ENCODE measurements at regions not wholly inside any gene's neighbourhood (a gene's known extent, or its start where the extent isn't known, plus 50 kb on each side); places are given as distances from the start of the nearest gene placed in this dataset.

DNA sequence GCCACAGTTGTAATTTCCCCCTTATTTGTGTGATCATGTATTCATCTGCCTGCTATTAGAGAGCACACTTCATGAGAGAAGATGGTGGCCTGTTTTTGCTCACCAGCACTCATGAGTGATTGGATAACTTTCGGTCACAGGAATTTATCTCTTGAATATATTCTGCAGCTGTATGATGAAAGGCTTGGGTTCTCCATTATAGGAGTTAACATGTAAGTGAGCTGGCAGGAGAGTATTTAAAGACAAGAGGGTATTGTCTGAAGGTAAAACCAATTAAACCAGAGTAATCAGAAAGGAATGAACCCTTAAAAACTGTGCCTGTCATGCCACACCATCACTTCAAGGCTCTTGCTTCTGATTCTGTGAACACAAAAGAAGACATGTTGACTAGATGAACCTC, 574.9 kb upstream of the CAMK1G start:
- DNase-seq (ENCODE audit: low read depth, low spot score), result no peak

DNA sequence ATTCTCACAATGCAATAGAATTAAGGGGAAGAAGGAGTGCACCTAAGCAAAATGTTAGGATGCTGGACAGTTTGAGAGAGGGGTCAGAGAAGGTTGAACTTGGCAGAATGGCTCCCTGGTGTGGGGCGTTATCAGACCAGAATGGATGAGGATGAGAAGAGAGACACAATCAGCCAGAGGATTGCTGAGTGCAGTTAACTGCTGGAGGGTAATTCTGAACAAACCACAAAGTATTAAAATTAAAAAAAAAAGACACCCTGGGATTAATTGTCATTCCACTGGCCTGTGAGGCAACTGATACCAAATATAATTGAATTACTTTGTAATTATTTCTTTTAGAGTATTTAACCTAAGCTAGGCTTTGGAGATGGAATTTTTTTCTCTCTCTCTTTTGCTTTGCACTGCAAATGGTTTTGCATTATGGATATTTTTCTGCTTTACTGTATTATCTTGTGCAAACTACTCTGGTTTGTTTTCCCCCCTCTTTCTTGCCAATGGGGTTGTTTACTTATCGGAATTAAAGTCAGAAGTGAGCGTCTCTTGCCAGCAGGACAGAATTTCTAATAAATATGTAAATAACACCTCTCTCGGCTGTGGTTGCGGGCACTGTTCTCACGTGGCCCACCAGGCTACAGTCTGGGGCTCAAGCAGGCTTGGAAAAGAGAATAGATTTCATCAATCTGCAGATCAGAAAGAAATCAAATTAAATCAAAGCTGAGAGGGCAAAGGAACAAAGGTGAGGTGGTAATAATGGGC, 572.9 kb upstream of the CAMK1G start:
- no peak for DNase-seq (ENCODE audit: low read depth, low spot score)

DNA sequence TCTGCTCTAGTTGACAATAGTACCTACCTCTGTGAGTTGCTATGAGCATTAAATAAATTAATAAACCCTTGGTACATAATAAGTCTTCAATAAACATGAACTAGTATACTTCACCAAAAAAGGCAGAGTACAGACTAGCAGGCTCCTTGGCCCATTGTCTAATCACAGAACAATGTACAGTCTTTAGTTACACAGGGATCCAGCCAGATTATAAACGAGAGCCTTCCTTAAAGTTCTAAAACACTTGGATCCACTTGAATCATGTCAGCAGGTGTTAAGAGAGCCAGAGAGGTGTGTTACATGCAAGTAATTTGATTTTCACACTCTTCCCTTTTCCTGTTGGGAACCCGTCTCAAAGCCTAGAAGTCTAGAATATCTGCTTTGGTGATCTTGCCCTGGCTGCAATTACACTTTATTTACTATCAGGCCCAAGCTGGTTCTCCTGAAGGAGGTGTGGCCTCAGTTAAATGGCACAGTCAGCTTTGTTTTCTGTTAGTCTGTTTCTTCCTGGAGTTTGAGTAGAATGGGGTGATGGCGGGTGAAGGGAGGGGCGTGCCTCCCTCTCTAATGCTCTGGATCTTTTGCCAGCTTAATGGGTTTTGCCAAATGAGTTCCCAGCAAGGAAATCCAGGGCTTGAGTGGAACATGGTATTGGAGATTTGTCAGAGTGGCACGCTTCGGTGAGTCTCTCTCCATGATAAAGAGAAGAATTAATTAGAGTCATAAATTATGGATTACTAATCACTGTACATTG, 570.9 kb upstream of the CAMK1G start:
- no peak for DNase-seq (ENCODE audit: low read depth, low spot score)

GRCh38 chr1:209015092-209015491, 568.4 kb upstream of the CAMK1G start:
- no peak for DNase-seq (ENCODE audit: low read depth, low spot score)

DNA sequence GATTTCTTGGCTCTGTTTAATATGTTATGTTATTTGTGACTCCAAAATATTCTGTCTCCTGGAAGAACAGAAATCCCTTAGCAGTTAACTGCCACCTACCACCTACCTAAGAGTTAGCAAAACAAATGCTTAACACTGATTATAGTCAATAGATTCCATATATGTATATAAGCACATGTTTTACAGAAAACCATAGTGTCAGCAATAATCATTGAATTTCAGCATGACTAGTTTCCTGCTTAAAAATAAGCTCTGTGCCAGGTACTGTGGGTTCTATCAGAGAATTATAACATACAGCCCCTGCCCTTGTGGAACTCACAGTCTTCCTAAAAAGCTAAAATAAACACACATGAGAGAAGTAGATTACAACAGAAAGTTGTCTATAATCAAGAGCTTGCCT, 561.9 kb upstream of the CAMK1G start:
- no peak for DNase-seq (ENCODE audit: low read depth, low spot score)

GRCh38 chr1:209023790-209024189, 559.7 kb upstream of the CAMK1G start:
- no peak for DNase-seq (ENCODE audit: low read depth, low spot score)

DNA sequence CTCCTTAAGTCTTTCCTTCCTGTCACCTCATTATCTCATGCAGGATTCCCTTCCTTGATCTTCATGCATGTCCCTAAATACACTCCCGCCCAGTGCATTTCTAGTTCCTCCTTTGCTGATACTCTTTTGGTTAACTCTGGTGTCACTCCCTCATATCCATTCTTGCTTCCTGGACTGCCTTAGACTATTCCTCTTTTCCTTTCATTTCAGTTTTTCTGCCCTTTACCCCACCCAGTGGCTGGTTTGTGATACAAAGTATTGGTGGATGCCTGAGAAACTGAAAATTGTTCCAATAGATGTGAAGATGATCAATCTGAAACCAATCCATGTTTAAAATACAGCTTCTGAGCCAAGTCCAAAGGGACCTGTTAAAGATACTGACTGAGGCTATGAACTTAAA, 553.8 kb upstream of the CAMK1G start:
- DNase-seq (ENCODE audit: low read depth, low spot score), result no peak

DNA sequence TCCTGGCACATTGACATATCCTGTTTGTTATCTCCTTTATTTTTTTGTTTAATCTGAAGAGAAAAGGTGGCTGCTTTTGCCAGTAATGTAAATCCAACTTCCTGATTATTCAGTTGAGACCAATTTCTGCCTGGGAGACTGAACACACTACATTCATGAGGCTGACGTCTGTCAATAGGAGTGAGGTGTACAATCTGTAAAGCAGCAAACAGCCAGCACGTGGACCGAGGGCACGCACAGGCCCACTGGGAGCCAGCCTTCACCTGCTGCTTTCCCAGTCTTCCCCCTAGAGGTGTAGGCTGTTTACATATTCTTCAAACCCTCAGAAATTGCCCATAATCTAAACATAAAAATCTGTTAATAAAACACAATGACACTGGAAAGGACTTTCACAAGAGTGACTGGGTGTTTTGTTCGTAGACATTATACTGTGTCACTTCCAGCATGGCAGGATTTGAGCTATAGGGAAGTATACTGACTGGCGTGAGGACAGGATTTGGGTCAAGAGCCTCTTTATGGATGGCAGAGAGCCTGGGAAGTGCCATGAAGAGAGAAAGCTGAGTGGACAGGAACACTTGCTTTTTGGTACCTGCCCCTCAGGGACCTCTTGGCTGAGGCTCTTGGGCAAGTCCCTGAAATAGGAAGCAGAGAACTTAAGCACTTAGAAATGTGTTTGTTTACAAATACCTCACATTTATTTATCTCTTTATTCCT, 552.9 kb upstream of the CAMK1G start:
- DNase-seq (ENCODE audit: low read depth, low spot score), result no peak

GRCh38 chr1:209037064-209037463, 546.5 kb upstream of the CAMK1G start:
- no peak for DNase-seq (ENCODE audit: low read depth, low spot score)

DNA sequence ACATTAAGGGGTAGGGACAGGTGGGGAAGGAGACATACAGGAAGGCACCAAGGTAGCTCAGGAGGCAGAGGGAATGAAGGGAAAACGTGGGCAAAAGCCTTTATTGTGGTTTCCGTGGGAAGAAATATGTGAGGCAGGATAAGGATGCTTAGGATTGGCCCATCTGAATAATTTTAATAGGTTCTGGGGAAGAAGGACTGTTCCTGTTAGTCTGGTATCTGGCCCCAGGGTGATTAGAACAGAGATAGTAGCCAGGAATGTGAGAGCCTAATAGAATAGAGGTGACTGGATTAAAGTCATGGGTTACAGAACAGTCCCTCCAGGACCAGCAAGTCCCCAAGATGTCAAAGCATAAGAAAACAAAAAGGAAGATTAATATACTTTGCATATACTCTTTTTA, 545.2 kb upstream of the CAMK1G start:
- DNase-seq (ENCODE audit: low read depth, low spot score), result no peak

DNA sequence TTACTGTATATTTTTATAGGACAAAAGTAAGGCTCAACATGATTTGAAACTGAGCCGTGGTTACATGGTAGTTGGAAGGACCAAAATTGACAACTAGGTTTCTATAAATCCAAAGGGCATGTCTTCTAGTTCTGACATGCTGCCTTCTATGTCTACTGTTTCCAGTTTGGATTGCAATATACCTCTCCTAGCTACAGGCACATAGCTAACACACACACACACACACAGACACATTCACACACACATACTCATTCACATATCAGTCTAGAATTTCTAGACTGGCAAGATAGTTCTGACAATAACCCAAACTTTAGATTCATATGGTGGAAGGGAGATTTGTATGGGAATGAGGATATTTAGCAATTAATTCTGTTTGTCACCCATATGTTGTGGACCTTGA, 544.8 kb upstream of the CAMK1G start:
- no peak for DNase-seq (ENCODE audit: low read depth, low spot score)

DNA sequence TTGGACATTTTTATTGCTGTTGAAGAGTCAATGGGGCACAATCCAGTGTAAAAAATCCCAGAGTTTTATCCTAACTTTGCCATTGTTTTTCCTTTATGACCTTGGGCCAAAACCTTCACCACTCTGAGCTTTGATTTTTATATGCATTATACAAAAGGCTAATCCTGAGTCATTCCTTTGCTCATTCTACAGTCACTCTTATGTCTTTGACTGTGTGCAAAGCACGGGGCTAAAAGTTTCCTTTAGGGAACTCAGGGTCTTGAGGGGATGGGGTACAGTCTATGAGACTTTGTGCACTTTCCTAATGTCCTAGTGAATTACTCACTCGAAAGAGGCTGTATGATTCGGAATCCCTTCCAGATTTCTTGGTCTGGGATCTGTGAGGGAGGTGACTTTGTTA, 543.2 kb upstream of the CAMK1G start:
- DNase-seq (ENCODE audit: low read depth, low spot score), result no peak

- DNase-seq (ENCODE audit: low read depth, low spot score), result no peak
Observed at GRCh38 chr1:209041927-209042326, 541.6 kb upstream of the CAMK1G start.

- no peak for DNase-seq (ENCODE audit: low read depth, low spot score)
Observed at GRCh38 chr1:209042413-209042812, 541.1 kb upstream of the CAMK1G start.

- DNase-seq (ENCODE audit: low read depth, low spot score), result no peak
Observed at GRCh38 chr1:209045331-209046057, 538.0 kb upstream of the CAMK1G start.

DNA sequence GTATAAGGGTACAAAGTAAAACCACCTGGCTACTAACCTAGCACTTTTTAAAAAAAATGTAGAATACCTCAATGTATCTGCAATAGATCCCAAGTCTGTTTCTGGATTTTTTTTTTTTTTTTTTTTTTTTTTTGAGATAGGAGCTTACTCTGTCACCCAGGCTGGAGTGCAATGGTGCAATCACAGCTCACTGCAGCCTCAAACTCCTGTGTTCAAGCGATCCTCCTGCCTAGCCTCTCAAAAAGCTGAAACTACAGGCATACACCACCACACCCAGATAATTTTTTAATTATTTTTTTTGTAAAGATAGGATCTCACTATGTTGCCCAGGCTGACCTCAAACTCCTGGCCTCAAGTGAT, 537.5 kb upstream of the CAMK1G start:
- no peak for DNase-seq (ENCODE audit: low read depth, low spot score)

DNA sequence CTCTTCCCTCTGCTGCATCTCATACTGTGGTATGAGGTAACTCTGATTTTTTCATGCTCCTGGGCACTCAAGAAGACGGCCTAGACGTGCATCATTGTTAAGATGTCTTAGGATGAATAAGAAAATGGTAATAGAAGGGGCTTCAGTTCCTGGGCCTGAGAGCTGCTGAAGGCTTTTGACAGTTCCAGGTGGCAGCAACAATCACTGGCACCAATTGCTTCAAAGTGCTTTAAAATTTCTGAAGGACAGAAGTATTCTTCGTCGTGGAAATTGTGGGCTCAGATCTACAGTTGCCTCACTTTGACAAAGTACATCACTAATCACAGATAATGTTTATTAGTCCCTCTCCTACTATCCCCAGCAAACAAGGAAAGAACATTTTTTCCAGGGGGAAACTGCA, 536.6 kb upstream of the CAMK1G start:
- DNase-seq (ENCODE audit: low read depth, low spot score), result no peak

DNA sequence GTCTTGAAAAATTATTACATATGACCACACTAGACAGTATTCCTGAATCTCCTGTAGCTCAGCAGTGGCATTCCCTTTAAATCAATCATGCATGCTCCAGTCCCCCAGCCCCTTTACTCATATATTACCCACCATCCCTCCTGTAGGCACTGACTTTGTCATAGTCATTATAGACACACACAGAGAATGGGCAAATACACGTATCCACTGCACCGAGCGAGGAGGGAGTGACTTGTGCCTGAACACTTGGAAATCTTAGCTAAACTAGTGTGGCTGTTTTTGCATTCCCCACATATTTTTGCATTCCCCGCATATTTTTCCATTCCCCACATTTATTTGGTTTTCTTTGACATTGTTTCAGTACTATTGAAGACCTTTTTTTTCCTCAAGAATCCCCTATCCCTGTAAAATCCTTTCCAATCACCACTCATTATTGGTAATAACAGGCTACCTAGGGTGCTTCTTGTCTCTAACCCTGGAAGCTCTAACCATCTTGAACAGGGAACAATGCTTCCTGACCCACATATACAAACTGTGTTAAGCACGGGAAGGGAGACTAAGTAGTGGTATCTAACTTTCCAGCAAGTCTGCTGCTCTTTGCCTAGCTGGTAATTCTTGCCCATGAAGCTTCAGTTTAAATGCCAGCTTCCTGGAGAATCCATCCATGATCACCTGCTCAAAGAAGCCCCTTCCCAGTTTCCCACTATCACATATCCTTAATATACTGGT, 534.4 kb upstream of the CAMK1G start:
- no peak for DNase-seq (ENCODE audit: low read depth, low spot score)

DNA sequence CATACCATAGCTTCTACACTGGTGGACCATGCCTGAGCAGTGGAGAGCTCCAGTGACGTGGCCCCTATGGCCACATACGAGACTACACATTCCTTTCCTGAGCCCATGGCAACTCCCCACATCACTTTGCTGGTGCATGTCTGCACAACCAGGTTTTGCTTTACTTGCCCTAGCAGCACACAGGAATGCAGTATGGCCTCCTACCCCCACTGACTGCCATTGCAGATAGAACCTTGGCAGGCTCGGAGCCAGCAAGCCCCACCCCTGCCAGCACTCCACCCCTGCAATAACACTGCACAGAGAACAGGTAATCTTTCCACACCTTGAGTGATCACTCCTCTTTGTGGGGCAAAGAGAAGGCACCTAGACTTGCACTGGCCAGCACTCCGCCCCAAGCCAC, 531.9 kb upstream of the CAMK1G start:
- DNase-seq (ENCODE audit: low read depth, low spot score), result no peak

DNA sequence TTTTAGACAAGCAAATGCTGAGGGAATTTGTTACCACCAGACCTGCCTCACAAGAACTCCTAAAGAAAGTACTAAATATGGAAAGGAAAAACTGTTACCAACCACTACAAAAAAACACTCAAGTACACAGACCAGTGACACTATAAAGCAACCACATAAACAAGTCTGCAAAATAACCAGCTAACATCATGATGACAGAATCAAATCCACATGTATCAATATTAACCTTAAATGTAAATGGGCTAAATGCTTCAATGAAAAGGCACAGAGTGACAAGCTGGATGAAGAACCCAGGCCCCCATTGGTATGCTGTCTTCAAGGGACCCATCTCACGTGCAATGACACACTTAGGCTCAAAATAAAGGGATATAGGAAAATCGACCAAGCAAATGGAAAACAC, 529.9 kb upstream of the CAMK1G start:
- DNase-seq (ENCODE audit: low read depth, low spot score), result no peak

- no peak for DNase-seq (ENCODE audit: low read depth, low spot score)
Observed at GRCh38 chr1:209057083-209057482, 526.4 kb upstream of the CAMK1G start.

All from pulmonary artery endothelial cell (primary cell).